ENCODE measurements at regions not wholly inside any gene's neighbourhood (a gene's known extent, or its start where the extent isn't known, plus 50 kb on each side); places are given as distances from the start of the nearest gene placed in this dataset.

DNA sequence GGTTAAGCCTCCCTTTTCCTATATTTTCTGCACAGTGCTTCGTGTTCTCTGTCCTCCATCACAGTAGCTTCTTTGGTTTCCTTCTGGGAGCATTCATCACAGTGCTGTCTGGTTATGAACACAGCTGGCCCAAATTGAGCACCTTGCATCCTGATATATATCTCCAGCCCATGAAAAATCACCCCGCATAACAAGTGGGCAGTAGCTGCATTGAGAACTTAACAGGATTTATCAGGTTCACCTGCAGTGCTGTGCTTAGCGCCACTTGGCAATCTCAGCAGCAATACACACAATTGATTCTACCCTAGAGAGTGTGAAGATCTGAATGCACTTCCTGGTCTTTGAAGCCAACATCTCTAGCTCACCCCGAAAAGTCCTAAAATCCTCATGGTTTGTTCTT is 408.0 kb downstream of the RNF144A start:
- no peak overlapping the region for H3K4me3 ChIP-seq (ENCODE audit: low read length)
- no peak overlapping the region for H3K4me2 ChIP-seq (ENCODE audit: low read length)
- H4K20me1 ChIP-seq (ENCODE audit: insufficient read depth), result no peaks in the 10 kb centered on the region
- no peak for TF ChIP-seq SMC3 (conservative IDR thresholded peaks at IDR 0.05; ENCODE audit: poor library complexity)
- TF ChIP-seq, protein P1, sequence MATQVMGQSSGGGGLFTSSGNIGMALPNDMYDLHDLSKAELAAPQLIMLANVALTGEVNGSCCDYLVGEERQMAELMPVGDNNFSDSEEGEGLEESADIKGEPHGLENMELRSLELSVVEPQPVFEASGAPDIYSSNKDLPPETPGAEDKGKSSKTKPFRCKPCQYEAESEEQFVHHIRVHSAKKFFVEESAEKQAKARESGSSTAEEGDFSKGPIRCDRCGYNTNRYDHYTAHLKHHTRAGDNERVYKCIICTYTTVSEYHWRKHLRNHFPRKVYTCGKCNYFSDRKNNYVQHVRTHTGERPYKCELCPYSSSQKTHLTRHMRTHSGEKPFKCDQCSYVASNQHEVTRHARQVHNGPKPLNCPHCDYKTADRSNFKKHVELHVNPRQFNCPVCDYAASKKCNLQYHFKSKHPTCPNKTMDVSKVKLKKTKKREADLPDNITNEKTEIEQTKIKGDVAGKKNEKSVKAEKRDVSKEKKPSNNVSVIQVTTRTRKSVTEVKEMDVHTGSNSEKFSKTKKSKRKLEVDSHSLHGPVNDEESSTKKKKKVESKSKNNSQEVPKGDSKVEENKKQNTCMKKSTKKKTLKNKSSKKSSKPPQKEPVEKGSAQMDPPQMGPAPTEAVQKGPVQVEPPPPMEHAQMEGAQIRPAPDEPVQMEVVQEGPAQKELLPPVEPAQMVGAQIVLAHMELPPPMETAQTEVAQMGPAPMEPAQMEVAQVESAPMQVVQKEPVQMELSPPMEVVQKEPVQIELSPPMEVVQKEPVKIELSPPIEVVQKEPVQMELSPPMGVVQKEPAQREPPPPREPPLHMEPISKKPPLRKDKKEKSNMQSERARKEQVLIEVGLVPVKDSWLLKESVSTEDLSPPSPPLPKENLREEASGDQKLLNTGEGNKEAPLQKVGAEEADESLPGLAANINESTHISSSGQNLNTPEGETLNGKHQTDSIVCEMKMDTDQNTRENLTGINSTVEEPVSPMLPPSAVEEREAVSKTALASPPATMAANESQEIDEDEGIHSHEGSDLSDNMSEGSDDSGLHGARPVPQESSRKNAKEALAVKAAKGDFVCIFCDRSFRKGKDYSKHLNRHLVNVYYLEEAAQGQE (IDR thresholded peaks at IDR 0.05; ENCODE audit: borderline replicate concordance), result no peak
- no peak for TF ChIP-seq RAD21 (conservative IDR thresholded peaks at IDR 0.05)
- no peak for TF ChIP-seq TAF1 (IDR thresholded peaks at IDR 0.05; ENCODE audit: low read depth)
- TF ChIP-seq, protein P2, sequence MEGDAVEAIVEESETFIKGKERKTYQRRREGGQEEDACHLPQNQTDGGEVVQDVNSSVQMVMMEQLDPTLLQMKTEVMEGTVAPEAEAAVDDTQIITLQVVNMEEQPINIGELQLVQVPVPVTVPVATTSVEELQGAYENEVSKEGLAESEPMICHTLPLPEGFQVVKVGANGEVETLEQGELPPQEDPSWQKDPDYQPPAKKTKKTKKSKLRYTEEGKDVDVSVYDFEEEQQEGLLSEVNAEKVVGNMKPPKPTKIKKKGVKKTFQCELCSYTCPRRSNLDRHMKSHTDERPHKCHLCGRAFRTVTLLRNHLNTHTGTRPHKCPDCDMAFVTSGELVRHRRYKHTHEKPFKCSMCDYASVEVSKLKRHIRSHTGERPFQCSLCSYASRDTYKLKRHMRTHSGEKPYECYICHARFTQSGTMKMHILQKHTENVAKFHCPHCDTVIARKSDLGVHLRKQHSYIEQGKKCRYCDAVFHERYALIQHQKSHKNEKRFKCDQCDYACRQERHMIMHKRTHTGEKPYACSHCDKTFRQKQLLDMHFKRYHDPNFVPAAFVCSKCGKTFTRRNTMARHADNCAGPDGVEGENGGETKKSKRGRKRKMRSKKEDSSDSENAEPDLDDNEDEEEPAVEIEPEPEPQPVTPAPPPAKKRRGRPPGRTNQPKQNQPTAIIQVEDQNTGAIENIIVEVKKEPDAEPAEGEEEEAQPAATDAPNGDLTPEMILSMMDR (IDR thresholded peaks at IDR 0.05; ENCODE audit: poor library complexity, severe bottlenecking), result no peak
- no peak for TF ChIP-seq EZH2 (IDR thresholded peaks at IDR 0.05; ENCODE audit: borderline replicate concordance, insufficient read depth, low read length, poor library complexity, severe bottlenecking)
- no peak for TF ChIP-seq POLR2AphosphoS5 (IDR thresholded peaks at IDR 0.05)
- no peak for TF ChIP-seq MXI1 (conservative IDR thresholded peaks at IDR 0.05; ENCODE audit: poor library complexity, severe bottlenecking)
- TF ChIP-seq EP300 (conservative IDR thresholded peaks at IDR 0.05; ENCODE audit: poor library complexity, severe bottlenecking), result no peak
- H3K27me3 ChIP-seq (ENCODE audit: insufficient read depth, low read depth, low read length), result no peaks in the 10 kb centered on the region
- no peaks in the 10 kb centered on the region for H3K9me3 ChIP-seq (ENCODE audit: low read length)
- H3K9ac ChIP-seq (ENCODE audit: low read length), result no peak overlapping the region
- no peaks in the 10 kb centered on the region for H3F3A ChIP-seq (ENCODE audit: insufficient read depth, low read length, poor library complexity, severe bottlenecking)
- no peak overlapping the region for H2AFZ ChIP-seq (ENCODE audit: low read depth, low read length)
- H3K79me2 ChIP-seq (replicated peaks; ENCODE audit: insufficient read depth, low read length), result no peaks in the 10 kb centered on the region
- no peaks in the 10 kb centered on the region for H3K36me3 ChIP-seq (ENCODE audit: insufficient read depth, low read length)
- no peak overlapping the region for H3K27ac ChIP-seq (ENCODE audit: low read length)
- no peaks in the 10 kb centered on the region for H3K9me2 ChIP-seq (ENCODE audit: insufficient read depth, low read length)

DNA sequence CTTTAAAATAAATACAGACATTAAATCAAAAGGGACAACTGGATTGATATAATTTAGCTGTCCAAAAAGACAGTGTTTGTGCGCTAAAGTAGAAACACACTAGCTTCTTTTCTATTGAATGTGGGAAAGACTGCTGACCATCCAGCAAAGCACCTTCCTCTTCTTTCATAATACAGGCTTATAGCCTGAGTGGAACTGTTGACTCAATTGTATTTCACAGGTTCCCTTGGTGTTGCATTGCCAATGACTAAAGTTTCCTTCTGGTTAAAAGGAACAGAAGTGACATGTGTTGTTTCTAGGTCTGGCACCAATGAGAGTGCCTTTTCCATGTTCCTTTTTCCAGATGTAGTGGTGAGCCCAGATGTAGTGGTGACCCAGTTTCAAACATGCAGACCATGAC is 412.3 kb downstream of the RNF144A start:
- no peaks in the 10 kb centered on the region for H3K79me2 ChIP-seq (replicated peaks; ENCODE audit: insufficient read depth, low read length)
- no peaks in the 10 kb centered on the region for H3K9me3 ChIP-seq (ENCODE audit: low read length)
- TF ChIP-seq, protein P1 (IDR thresholded peaks at IDR 0.05; ENCODE audit: borderline replicate concordance), result no peak
- no peak for TF ChIP-seq MXI1 (conservative IDR thresholded peaks at IDR 0.05; ENCODE audit: poor library complexity, severe bottlenecking)
- TF ChIP-seq, protein P2 (IDR thresholded peaks at IDR 0.05; ENCODE audit: poor library complexity, severe bottlenecking), result no peak
- no peak overlapping the region for H3K27ac ChIP-seq (ENCODE audit: low read length)
- H3K36me3 ChIP-seq (ENCODE audit: insufficient read depth, low read length), result no peaks in the 10 kb centered on the region
- H3K9ac ChIP-seq (ENCODE audit: low read length), result no peak overlapping the region
- H3K4me3 ChIP-seq (ENCODE audit: low read length), result no peak overlapping the region
- no peak overlapping the region for H2AFZ ChIP-seq (ENCODE audit: low read depth, low read length)
- H3K27me3 ChIP-seq (ENCODE audit: insufficient read depth, low read depth, low read length), result no peaks in the 10 kb centered on the region
- no peaks in the 10 kb centered on the region for H4K20me1 ChIP-seq (ENCODE audit: insufficient read depth)
- no peaks in the 10 kb centered on the region for H3K9me2 ChIP-seq (ENCODE audit: insufficient read depth, low read length)
- no peaks in the 10 kb centered on the region for H3F3A ChIP-seq (ENCODE audit: insufficient read depth, low read length, poor library complexity, severe bottlenecking)
- H3K4me2 ChIP-seq (ENCODE audit: low read length), result no peak overlapping the region

Data from neural cell (in vitro differentiated cells).